GM08714 (cell line): ENCODE measurements at regions not wholly inside any gene's neighbourhood (a gene's known extent, or its start where the extent isn't known, plus 50 kb on each side); places are given as distances from the start of the nearest gene placed in this dataset.

Source experiments
- H3K4me3 ChIP-seq: fragments of 200-500 bp; sonication (Bioruptor generic); 2 replicates; pipeline ENCODE4 v1.5.1; 2014; ENCODE audit warnings: mild to moderate bottlenecking, low read length, inconsistent platforms
- ZNF274 ChIP-seq: IDR thresholded peaks from 2 replicates; pipeline ENCODE4 v1.6.1; 2012; ENCODE audit warnings: mild to moderate bottlenecking, low read depth, low read length

DNA sequence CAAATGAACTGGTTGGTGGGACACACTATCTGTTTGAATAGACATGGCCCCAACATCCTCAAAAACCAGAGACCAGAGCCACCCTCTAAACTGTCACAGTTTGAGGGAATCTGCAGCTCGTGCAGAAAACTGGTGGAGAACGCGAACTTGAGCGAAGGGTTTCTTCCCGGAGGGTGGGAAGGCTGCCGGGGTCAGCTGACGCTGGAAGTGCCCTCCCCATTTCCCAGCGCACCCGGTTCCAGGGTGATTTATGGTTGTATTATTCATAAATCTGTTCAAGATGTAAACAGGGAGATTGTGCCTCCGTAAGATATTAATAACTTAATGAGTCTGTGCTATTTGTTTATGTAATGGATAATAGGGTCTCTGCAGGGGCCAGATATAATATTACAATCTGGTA, 1396.7 kb downstream of the BRD1 start:
- TF ChIP-seq ZNF274 = no peak
- no peak overlapping the region for H3K4me3 ChIP-seq

- TF ChIP-seq ZNF274 = no peak
- H3K4me3 ChIP-seq = no peak overlapping the region
Measured at GRCh38 chr22:48429446-48430020, 1398.1 kb downstream of the BRD1 start.

DNA sequence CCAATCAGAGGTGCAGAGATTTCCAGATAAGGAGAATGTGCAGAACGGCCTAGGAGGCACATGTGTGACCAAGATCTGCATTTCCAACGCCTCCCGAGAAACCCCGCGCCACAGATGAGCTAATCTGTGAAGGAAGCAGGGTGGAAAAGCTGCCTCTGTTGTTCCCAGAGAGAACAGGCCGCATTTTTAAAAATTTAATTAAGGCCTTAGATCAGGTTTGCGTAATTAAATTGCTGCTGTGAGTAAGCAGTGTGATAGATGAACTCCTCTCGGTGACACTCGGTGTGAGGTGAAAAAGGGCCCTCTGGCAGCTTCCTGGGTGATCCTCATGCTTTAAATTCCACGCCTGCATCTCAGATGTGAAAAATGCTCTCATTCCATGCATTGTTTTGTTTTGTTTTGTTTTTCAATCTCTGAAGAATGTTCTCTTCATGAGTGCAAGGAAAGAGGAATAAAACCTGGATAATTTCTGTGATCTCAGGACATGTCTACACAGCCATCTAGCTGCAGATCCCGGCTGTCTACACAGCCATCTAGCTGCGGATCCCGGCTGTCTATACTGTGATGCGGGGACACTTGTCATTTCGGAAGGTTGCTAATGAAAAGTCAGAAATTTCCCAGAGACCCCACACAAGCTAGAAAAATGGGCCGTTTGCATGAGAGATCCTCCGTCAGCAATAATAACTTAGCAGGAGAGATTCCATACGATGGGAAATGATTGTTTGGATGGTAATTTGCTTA, 1398.9 kb downstream of the BRD1 start:
- TF ChIP-seq ZNF274 = no peak
- no peak overlapping the region for H3K4me3 ChIP-seq

- TF ChIP-seq ZNF274 = no peak
Measured at GRCh38 chr22:48427731-48428211, 1399.9 kb downstream of the BRD1 start.

DNA sequence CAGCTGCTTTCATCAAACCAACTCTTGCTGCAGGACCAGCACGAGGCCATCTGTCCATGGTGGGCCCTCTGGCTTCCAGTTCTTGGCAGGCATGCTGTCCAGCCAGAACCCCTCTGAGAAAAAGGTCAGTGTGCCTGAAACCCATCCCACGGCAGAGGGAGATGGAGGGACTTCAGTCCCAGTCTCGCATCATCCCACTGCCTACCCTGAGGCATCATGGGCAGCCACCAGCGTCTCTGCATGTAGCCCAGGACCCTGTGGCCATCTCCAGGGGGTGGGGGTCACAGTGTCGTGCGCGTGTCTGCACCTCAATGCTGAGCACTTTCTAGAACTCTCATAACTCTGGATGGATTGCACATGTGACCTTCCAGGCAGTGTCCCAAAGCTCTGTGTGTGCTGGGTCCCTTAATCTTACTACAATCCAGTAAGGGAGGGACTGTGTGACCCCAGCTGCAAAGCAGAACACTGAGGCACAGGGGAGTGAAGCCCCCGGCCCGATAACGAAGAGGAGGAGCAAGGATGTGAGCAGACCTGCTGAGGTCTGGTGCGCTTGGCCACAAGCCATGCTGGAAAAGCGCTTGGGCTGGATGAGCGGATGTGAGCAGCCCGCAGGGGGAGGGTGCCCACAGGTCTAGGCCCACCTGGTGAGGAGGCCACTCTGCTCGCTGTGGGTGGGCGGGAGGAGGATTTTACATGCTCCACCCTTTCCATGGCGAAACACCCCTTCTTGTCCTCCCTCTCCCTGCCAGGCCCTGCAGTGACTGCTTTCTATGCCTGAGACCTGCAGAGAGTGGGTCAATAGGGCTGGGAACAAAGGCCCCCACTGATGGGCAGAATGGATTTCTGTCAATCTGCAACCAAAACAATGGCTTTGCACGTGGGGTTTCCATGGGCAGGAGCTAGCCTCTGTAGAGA, 1401.0 kb downstream of the BRD1 start:
- TF ChIP-seq ZNF274 = no peak

More at GRCh38 chr22:48427731-48428211, 1399.9 kb downstream of the BRD1 start:
- no peak overlapping the region for H3K4me3 ChIP-seq

DNA sequence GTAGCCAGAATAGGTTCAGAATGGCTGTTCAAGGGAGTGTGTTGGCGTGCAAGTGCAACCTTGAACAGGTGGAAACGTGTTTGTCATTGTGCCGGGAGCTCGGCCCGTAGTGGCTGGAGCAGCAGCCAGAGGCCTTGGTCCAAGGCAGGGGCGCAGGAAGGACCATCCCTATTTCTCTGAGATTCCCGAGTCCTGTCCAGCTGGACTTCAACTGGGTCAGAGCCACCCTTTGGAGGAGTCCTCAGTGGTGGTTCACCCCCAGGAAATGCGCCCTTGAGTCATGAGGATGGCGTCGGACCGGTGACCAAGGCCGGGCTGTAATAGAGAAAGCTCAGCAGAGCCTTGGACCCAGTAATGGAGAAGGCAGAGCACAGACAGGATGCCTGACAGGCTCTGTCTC, 1402.0 kb downstream of the BRD1 start:
- H3K4me3 ChIP-seq = no peak overlapping the region
- TF ChIP-seq ZNF274 = no peak

More for the DNA sequence above, 1401.0 kb downstream of the BRD1 start:
- no peak overlapping the region for H3K4me3 ChIP-seq

DNA sequence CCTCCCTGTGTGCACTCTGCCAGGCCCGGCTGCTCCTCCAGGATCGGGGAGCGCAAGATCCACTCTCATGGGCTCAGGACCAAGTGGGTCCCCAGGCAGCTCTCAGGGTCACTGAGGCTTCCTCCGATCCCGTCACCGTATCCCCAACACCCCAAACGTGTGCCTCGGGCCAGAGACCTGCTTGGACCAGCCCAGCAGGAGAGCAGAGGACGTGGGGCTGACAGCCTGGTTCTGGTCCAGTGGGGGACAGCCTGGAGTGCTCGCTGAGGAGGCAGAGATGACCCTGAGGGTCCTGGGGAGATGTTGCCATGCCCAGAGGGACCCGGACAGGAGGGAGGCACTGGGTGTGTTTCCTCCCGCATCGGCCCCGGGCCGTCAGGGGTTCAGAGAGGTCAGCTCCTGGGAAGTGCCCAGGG, 1402.6 kb downstream of the BRD1 start:
- no peak overlapping the region for H3K4me3 ChIP-seq
- TF ChIP-seq ZNF274 = no peak

DNA sequence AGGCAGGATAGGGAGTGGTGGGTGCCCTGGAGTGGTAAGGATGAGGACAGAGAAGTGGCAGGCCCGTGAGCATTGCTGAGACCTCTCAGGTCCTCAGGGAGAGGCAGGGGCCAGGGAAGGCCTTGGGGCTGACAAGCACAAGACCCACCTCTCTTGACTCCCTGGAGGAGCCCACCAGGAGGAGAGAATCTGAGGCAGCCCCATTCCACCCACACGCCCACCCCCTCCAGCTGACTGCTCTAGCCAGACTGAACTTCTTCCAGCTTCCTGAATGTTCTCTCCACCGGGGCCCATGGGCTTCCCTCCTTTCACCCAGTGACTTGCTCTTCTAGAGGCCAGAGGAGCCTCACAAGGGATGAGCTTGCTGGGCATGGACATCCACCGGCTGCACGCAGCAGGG, 1403.0 kb downstream of the BRD1 start:
- no peak overlapping the region for H3K4me3 ChIP-seq
- no peak for TF ChIP-seq ZNF274

- no peak for TF ChIP-seq ZNF274
- no peak overlapping the region for H3K4me3 ChIP-seq
Measured at GRCh38 chr22:48424201-48424627, 1403.5 kb downstream of the BRD1 start.

DNA sequence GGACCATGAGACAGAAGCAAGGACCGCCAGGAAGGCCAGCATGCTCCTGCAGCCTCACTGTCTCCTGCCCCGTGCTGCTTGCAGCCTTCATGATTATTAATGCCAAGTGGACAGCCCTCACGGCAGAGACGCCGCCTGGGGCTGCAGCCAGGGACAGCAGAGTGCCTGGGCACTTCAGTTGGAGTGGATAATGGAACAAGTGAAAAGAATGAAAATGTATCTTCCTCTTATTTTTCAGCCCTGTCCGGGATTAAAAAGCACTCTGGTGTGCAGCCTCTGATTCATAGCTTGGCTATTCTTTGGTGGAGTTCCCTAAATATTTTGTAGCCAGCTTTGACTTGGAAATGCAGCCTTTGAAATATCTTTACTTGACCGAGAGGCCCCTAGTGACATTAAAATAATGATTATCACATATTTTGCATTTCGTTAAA, 1404.2 kb downstream of the BRD1 start:
- H3K4me3 ChIP-seq = no peak overlapping the region
- TF ChIP-seq ZNF274 = no peak

GRCh38 chr22:48422900-48423480, 1404.7 kb downstream of the BRD1 start:
- H3K4me3 ChIP-seq = no peak overlapping the region
- TF ChIP-seq ZNF274 = no peak

- TF ChIP-seq ZNF274 = no peak
- H3K4me3 ChIP-seq = no peak overlapping the region
Measured at GRCh38 chr22:48418831-48419230, 1408.8 kb downstream of the BRD1 start.

DNA sequence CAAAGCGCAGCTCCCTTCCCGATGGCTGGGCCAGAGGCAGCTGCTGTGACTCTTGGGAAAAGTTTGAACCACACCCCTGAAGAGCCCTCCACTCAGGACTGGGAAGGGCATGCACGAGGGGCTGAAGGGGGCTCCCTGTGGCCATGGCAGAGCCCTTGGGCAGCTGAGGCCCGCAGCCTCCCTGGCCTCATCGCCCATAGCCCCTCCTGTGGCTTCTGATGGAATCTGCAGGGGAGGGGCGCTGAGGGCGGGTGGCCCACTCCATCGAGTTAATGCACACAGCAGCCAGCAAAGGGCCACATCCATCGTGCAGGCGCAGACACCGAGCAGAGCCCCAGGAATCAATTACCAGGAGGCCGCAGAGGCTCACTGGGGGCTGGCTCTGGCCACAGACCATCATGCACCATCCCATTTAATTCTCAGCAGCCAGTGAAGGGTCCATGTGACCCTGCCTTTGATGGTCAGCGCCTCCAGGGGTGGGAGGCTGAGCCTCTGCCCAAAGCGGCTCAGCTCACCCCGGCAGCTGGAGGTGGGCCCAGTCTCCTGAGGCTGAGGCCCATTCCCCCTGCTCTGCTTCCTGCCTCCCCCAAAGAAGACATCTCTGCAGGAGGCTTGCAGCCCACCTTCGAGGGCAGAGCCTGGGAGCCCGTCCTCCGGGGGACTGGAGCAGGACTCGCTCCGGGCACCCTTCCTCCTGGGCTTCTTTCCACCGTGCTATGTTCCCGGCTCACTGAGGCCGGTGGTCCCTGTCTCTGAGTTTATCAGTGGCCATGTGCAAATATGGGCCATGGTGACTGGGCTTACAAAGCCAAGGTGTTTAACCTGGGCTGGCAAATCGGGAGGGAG, 1410.2 kb downstream of the BRD1 start:
- no peak overlapping the region for H3K4me3 ChIP-seq
- TF ChIP-seq ZNF274 = no peak
